ENCODE measurements at regions not wholly inside any gene's neighbourhood (a gene's known extent, or its start where the extent isn't known, plus 50 kb on each side); places are given as distances from the start of the nearest gene placed in this dataset.

DNA sequence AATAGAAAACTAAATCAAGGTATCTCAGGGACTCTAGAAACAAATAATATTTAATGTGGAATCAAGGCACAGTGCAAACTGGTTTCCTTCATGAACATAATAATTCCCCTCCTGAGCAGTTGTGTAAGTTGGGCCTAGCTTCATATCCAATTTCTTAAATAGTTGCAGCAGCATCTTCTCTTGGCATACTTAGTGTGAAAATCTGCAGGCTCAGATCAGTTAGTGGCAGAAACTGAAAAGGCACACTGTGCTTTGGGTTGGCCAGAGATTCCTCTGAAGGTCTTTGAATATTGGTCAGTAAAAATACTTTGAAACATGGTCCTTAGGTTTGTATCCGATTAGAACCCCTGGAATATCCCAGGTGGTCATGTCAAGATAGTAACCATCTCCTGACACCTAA, 52.5 kb downstream of the CHRM3 start:
- TF ChIP-seq, protein P1, sequence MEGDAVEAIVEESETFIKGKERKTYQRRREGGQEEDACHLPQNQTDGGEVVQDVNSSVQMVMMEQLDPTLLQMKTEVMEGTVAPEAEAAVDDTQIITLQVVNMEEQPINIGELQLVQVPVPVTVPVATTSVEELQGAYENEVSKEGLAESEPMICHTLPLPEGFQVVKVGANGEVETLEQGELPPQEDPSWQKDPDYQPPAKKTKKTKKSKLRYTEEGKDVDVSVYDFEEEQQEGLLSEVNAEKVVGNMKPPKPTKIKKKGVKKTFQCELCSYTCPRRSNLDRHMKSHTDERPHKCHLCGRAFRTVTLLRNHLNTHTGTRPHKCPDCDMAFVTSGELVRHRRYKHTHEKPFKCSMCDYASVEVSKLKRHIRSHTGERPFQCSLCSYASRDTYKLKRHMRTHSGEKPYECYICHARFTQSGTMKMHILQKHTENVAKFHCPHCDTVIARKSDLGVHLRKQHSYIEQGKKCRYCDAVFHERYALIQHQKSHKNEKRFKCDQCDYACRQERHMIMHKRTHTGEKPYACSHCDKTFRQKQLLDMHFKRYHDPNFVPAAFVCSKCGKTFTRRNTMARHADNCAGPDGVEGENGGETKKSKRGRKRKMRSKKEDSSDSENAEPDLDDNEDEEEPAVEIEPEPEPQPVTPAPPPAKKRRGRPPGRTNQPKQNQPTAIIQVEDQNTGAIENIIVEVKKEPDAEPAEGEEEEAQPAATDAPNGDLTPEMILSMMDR (IDR thresholded peaks at IDR 0.05) = no peak
- TF ChIP-seq RNF2 (IDR thresholded peaks at IDR 0.05; ENCODE audit: borderline replicate concordance, low read depth) = no peak
- no peak for TF ChIP-seq POLR2A (IDR thresholded peaks at IDR 0.05; ENCODE audit: low read length)
- TF ChIP-seq KDM1A (IDR thresholded peaks at IDR 0.05; ENCODE audit: low read depth) = no peak
- TF ChIP-seq BHLHE40 (IDR thresholded peaks at IDR 0.05; ENCODE audit: low read depth, low read length) = no peak
- no peak for TF ChIP-seq POLR2AphosphoS2 (conservative IDR thresholded peaks at IDR 0.05; ENCODE audit: low read length)
- TF ChIP-seq EP300 (IDR thresholded peaks at IDR 0.05) = no peak
- TF ChIP-seq, protein P2, sequence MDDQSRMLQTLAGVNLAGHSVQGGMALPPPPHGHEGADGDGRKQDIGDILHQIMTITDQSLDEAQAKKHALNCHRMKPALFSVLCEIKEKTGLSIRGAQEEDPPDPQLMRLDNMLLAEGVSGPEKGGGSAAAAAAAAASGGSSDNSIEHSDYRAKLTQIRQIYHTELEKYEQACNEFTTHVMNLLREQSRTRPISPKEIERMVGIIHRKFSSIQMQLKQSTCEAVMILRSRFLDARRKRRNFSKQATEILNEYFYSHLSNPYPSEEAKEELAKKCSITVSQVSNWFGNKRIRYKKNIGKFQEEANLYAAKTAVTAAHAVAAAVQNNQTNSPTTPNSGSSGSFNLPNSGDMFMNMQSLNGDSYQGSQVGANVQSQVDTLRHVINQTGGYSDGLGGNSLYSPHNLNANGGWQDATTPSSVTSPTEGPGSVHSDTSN (IDR thresholded peaks at IDR 0.05) = no peak
- no peak for TF ChIP-seq REST (IDR thresholded peaks at IDR 0.05)
- no peak for TF ChIP-seq CEBPB (IDR thresholded peaks at IDR 0.05)

Data from A549 (cell line).